Activated CD4-positive, alpha-beta T cell treated with anti-CD3 and anti-CD28 coated beads for 24 hours (primary cell): ENCODE measurements at regions not wholly inside any gene's neighbourhood (a gene's known extent, or its start where the extent isn't known, plus 50 kb on each side); places are given as distances from the start of the nearest gene placed in this dataset.
"Not testable (repeated sequence)": the region's sequence is repeated elsewhere in the genome, so short reads cannot be mapped to it uniquely, and the experiment has no call there.

Experiments
- DNase-seq, 2 donors: peaks; one replicate each; pipeline ENCODE4 v3.0.0-alpha.2; 2020; ENCODE audit warnings: low read depth in 2 of 2

DNA sequence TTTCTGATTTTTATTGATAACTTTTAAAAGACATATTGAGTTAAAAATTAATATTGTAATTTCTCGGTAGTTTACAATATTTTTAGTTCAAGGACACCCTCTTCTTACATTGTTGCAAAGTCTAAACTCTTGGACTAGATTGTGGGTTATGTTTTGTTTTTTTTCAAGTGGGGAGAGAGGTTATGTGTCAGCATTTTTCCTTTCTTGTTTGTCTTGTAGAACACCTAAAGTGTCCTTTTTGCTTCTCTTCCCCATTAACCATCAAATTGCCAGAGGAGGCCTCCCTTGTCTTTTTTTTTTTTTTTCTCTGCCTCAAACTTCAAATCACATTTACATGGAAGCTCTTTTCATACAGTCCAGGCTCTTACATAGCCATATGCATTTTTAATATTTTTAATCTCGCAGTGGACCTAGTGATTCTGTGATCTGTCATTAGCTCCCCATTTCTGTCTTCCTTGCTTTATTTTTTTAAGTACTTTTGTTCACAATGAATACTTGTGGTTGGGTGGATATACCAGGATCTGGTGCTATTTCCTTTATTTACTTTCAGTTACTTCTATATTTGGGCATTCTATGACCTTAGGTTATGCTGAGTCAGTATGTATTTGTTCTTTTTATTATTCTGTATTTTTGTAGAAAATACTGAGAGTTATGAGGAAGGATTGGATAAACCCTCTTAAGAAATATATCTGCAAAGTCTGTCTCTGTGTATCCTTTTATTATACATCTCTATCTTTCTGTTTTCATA is 2280.6 kb upstream of the ACO1 start:
- no peak for DNase-seq

DNA sequence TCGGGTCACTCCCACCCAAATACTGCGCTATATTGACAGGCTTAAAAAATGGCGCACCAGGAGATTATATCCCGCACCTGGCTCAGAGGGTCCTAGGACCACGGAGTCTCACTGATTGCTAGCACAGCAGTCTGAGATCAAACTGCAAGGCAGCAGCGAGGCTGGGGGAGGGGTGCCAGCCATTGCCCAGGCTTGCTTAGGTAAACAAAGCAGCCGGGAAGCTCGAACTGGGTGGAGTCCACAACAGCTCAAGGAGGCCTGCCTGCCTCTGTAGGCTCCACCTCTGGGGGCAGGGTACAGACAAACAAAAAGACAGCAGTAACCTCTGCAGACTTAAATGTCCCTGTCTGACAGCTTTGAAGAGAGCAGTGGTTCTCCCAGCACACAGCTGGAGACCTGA is 2277.3 kb upstream of the ACO1 start:
- not testable (repeated sequence) for DNase-seq

DNA sequence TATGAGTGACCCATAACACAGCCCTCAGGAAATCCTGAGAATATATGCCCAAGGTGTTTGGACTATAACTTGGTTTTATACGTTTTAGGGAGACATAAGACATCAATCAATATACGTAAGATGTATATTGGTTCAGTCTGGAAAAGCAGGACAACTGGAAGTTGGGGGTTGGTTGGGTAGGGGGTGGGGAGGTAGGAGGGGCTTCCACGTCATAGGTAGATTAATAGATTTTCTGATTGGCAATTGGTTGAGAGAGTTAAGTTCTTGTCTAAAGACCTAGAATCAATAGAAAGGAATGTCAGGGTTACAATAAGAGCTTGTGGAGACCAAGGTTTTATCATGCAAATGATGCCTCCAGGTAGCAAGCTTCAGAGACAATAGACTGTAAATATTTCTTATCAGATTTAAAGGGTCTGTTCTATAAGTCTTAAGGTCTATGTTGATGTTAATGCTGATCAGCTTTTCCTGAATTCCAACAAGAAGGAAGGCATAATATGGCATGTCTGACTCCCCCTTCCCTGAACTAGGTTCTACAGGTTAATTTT is 2267.7 kb upstream of the ACO1 start:
- DNase-seq = no peak

DNA sequence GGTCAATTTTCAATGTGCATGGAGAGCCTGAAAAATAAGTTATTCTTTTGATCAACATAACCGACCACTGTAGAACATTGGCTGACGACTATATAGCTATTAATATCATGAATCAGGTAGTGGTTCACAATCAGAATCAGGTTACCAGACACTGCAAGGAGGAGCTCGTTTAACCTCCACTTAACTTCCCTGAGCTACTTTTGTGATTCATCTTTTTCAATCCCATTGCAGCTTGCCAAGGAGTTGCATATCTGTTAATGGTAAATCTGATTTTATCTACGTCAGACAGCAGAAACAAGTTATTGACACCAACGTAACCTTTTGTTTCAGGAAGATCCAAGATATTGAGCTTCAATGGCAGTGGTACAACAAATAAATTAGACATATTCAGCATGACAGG is 2263.8 kb upstream of the ACO1 start:
- no peak for DNase-seq

DNA sequence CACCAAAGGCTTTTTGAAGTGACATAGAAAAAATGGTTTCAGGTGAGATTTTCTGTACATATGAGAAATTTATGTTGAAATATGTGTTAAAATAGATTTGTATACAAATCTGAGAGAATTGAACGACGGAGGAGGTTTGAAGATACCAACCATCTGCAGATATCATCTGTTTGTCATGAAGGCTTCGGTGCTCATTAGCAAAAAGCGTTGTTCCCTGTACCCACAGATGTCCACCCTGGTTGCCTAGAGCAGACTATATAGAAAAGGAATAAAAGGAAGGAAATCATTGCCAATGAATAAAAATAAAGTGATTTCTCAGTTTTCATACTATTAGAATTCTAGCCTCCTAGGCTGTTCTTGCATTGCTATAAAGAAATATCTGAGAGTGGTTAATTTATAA is 2262.8 kb upstream of the ACO1 start:
- no peak for DNase-seq

DNA sequence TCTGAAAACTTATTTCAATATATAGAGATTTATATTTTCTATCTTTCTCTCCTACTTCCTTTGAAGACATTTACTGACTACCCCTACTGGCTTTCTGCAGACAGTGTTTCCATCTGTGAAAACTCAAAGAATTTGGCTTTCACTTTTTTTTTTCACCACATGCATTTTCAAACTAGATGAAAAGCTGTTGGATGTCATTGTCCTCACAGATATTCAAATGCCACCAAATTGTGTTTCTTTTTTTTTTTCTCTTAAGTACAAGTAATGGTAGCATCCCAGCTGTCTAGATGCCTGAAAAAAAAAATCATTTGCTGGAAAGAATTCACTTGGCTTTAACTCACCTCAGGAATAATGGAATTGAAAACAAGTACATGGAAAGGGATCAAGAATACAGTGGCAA is 2258.6 kb upstream of the ACO1 start:
- no peak for DNase-seq

DNA sequence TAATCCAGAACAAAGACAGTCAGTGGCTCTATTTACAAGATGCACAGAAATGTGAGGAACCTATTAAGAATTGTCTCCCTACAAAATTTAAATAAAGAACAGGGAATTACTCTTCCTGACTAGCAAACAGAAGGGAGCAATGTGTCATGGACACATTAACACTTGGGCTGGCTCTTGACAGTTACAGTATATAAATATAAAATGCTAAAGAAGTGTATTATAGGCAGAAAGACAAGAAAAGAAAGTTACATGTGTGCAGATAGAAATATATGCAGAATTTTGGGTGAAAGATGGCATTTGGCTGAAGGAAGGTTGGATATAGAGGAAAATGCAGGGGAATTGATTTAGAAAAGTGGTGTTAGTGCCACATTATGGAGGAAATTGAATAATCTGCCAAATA is 2257.1 kb upstream of the ACO1 start:
- DNase-seq = no peak

DNA sequence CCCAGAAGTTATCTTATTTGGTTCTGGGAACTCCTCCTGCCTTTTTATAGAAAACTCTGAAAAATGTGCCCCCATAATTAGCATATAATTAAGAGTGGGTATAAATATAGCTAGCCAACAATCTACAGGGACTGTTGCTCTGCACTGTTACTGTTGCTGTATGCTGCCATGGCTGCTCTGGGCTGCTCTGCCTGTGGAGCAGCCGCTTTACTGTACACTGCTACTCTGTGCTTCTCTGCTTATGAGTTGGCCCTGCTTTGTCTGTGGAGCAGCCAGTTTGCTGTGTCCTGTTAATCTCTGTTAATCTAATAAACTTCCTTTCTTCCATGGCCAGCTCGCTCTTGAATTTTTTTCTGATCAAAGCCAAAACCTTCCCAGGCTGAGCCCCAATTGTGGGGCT is 2244.0 kb upstream of the ACO1 start:
- no peak for DNase-seq

DNA sequence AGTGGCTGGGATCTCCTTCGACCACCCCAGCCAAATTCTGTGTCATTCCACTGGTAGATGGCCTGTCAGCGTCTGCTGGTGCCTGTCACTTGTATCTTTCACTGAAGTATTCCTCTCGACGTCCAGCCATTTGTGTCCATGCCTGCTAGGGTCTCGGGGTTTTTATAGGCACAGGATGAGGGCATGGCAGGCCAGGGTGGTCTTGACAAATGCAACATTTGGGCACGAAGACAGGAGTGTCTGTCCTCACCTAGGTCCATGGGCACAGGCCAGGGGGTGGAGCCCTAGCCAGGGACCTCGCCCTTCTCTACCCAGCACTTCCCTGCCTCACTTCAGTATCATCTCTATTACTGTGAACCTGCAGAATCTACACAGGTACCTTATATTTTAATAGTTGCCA is 2223.9 kb upstream of the ACO1 start:
- no peak for DNase-seq

DNA sequence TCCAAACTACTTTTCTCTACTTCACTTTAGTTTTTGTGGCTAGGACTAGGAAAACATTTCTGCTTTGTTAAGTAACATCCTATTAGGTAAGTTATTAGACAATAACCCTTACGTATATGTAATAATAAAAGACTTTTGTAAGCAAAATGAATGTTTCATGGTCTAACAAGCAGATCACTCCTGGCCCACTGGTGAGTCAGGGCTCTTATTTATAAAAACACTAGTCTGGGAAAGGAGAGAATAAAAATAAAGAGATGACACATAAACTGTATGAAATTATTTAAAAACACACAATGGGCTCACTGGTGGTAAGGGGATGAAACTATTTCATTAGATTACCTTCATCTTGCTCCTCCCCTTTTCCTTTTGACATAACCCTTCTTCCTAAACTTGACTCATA is 2212.2 kb upstream of the ACO1 start:
- no peak for DNase-seq

DNA sequence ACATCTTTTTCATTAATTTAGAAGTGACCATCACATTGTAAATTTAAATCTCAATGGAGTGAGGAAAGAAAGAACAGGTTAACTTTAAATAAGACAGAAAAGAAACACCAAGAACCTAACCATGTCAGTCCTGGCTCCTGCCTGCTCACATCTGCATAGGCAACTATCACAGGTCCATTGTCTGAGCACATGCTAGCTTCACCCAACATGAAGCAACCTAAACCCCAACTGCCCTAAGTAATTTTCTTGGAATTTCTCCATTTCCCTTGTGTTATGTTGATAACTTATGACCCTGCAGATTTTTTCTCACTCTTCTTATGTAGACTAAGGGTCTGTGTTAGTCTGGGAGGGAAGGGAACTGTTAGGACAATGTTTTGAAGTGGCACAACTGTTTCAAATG is 2205.8 kb upstream of the ACO1 start:
- no peak for DNase-seq

DNA sequence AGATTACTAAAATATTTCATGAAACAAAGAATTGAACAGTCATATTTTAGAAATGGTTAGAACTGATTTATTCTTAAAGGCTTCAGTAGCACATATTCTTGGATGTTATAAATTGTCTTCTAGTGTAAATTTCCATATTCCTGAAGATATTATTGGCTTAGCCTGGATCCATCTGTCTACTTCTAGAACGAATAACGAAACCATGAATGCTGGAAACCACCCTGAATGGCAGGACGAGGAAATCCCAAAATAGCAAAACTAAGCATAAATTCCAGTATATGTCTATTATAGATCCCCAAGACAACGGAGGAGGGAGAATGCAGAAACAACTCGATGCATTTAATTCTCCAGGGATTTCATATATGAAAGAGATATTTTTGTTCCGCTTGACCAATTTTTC is 2191.0 kb upstream of the ACO1 start:
- DNase-seq = no peak

DNA sequence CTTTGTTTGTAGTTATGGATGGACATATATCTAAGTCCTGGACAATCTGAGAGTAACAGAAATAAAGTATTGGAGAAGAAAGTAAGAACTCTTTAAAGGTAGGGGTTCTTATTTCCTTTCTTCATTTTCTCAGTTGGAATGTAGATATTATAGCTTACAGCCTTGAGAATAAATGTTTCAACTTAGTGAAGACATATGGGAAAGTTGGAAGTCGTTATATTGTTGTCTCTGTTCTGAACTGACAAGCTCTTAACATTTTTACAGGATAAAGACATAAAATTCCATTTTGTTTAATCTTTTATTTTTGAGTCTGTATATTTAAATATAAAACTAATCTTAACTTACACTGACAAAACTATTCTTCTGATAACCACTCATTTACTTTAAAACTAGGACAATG is 2187.5 kb upstream of the ACO1 start:
- no peak for DNase-seq

DNA sequence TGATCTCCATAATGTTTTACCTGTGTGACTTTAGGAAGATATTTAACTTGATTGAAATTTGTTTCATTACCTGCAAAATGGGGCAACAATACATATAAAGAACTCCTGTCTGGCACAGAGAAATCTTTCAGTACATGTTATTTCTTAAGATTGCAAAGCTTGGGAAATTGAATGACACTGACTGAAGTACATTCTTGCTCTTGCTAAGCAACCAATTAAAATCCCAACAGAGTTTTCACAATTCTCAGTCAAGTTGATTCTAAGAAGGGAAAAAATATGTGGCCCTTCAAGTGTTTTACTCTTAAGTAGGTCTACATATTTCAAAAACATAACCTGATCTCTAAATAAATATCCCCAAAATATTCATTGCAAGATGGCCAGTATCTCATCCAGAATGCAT is 2187.0 kb upstream of the ACO1 start:
- no peak for DNase-seq

DNA sequence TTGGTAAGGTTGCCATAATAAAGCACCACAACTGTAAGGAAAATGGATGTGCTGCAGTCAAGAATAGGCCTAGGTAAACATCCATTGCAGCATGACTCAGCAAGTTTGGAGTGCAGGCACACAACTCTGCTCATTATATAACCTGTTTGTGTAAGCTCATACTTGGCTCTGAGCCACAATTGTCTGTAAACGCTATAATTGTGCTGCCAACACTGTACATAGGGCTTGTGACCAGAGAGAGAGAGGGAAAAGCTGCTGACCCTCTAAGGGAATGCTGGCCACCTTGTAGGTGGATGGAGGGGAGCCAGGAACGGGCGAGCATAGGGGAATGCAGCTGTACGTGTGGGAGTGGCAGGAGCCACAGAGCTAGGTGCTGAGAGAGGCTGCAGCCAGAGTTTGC is 2186.5 kb upstream of the ACO1 start:
- DNase-seq = no peak

DNA sequence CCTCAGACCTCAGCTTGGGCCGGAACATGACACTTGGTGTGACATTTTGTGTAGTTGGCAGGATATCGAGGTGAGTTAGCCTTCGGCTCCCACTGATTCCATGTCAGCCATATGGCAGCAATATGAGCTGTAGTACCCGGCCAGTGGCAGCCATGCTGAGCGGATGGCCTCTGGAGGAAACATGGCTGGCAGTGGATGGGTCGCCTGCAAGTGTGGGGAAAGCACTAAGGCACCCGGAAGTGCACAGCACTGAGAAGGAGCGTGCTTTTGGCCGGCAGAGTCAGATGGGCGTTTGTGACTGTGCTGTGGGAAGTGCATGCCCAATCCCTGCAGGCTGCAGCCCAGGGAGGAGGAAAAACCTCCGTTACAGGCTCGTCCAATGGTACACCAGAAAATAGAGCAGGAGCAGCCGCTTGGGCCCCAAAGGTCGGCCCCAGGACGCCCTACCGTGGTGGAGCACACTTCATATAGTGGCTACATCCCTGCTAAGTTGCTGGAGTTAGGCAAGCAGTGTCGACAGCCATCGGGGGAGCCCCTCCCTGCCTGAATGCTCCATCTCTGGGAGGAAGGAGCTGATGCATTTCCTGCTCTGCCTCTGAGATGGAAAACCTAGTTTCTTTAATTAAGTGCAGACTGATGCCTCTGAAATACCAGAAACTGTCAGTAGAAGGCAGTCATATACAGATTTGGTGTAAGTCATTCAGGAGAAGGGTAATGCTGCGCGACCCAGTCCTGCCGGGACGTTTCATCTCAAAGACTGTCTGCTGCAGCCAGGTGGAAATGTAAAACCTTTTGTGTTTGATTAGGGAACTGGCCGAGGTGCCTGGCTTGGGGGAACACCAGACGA is 2185.8 kb upstream of the ACO1 start:
- DNase-seq = no peak

DNA sequence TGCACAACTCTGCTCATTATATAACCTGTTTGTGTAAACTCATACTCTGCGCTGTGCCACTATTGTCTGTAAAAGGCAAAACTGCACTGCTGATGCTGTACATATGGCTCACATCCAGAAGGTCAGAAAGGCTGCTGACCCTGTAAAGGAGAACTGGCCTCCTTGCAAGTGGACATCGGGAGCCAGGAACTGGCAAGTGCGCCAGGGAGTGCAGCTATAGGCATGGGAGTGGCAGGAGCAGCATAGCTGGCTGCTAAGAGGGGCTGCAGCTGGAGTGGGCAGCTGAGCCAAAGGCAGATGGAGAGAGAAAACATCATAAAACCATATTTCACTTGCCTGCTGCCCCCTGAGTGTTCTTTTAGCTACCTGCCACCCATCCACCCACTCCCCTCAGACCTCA is 2183.4 kb upstream of the ACO1 start:
- DNase-seq = no peak

DNA sequence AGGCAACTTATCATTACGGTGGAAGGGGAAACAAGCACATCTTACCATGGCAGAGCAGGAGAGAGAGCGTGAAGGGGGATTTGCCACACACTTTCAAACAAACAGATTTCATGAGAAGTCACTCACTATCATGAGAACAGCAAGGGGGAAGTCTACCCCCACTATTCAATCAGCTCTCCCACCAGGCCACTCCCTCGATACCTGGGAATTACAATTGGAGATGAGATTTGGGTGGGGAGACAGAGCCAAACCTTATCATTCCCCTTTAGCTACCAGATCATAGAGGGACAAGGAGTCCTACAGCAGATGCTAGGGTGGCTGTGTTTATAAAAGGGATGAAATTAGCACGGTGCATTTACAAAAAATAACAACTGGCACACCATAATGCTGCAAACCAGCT is 2149.4 kb upstream of the ACO1 start:
- DNase-seq = no peak

DNA sequence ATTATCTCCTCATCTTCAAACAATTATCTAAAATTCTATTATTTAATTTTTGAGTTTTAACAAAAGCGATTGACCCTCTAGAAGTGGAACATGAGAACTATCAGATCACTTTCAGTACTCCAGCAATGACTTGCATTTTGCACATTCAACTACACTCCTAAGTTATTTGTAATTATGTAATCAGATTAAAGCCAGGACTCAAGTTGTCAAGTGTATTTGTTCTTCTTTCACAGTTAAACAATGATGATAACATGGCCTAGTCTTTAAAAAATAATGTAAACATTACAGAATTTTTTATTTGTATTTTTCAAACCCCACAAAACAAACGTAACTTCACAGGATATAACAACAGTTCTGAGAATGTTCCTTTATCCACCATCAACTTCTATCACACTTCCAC is 2148.9 kb upstream of the ACO1 start:
- DNase-seq = no peak

DNA sequence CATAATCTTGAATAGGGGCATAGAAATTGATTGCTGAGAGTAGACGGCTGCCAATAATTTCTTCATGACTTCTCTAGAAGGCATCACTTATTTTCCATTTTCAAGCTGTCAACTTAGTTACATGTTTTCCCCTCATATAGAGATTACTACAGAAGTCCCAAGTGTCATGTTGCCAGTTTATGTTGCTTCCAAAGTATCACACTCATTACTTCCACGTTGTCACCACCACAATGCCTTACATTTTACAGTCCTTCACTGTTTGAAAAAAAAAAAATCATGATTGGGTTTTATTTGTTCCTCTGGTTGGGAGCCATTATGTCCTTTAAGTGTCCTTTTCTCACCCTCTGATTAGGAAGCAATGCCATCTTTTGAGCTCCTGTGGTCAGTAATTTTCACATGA is 2144.6 kb upstream of the ACO1 start:
- DNase-seq = no peak

DNA sequence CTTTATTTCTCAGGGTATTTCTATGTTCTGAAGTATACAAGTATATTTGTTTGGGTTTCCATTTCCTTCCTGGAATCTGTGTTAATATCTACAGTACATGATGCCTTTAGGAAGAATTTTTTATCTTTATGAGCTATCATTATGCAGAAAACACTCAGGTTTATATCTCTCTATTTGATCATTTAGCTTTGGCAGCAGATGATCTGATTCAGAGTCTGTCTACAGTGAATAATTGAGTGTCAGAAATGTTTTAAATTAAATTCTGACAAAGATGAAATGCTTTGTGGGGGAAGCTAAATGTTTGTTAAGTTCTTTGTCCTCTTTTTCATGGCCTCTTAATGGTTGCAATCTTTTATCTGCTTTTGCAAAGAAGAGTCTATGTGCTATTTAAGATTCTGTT is 2141.0 kb upstream of the ACO1 start:
- no peak for DNase-seq

DNA sequence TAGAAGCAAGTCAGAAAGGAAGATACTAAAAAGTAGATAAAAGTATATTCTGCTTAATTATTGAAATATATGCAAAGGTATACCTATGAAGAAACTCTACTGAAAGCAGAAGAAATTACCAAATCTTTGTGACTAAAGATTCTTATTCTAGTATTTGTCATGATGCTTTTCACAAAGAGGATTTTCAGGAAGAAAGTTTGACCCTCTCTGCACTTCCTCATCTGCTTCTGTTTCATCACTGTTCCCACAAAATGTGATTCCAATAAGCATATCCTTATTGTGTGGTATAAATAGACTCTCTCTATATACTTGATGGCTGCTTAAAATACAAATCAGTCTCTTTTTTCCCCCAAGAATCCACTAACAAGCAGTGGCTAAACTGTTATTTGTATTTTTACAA is 2139.6 kb upstream of the ACO1 start:
- no peak for DNase-seq

DNA sequence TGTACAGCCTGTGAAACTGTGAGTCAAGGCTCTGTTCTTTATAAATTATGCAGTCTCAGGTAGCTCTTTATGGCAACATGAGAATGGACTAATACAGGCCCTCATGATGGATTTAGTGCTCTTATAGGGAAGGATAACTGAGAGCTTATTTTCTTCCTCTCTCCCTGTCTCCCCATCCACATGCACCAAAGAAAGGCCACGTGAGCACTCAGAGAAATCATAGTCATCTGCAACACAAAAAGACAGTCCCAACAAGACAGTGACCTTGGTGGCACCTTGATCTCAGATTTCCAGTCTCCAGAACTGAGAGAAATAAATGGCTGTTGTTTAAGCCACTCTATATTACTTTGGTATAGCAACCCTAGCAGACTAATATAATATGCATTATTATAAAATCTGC is 2133.6 kb upstream of the ACO1 start:
- DNase-seq = no peak
